H9 (cell line): ENCODE measurements at regions not wholly inside any gene's neighbourhood (a gene's known extent, or its start where the extent isn't known, plus 50 kb on each side); places are given as distances from the start of the nearest gene placed in this dataset.
A peak's percentile ranks its signal among the peaks of the same experiment; 100 is the strongest.

Experiments used
- DNase-seq: peaks from one replicate; pipeline ENCODE4 v3.0.0-alpha.2; 2017
- H2AFZ ChIP-seq: one replicate; pipeline ENCODE4 v1.6.1; 2013; ENCODE audit warnings: mild to moderate bottlenecking, low read length, control low read depth, moderate library complexity
- H2AK5ac ChIP-seq: 2 replicates; pipeline ENCODE4 v1.6.1; 2013; ENCODE audit warnings: low read length, control low read depth, mixed read lengths; ENCODE audit not compliant: insufficient read length
- H2BK120ac ChIP-seq: one replicate; pipeline ENCODE4 v1.6.1; 2013; ENCODE audit warnings: low read depth, mild to moderate bottlenecking, low read length, control low read depth, inconsistent platforms; ENCODE audit not compliant: poor library complexity, severe bottlenecking
- H2BK12ac ChIP-seq: 2 replicates; pipeline ENCODE4 v1.6.1; 2013; ENCODE audit warnings: low read length, control low read depth, mixed read lengths, low read depth; ENCODE audit not compliant: insufficient read length
- H2BK15ac ChIP-seq: 2 replicates; pipeline ENCODE4 v1.6.1; 2013; ENCODE audit warnings: low read depth, low read length, control low read depth
- H2BK20ac ChIP-seq: one replicate; pipeline ENCODE4 v1.6.1; 2013; ENCODE audit warnings: low read depth, mild to moderate bottlenecking, low read length, control low read depth, inconsistent platforms; ENCODE audit not compliant: poor library complexity, severe bottlenecking
- H2BK5ac ChIP-seq: 2 replicates; pipeline ENCODE4 v1.6.1; 2013; ENCODE audit warnings: low read length, control low read depth, mixed read lengths; ENCODE audit not compliant: insufficient read length
- H3K14ac ChIP-seq: 2 replicates; pipeline ENCODE4 v1.6.1; 2013; ENCODE audit warnings: low read length, control low read depth; ENCODE audit not compliant: insufficient read depth
- H3K18ac ChIP-seq: 2 replicates; pipeline ENCODE4 v1.6.1; 2013; ENCODE audit warnings: low read depth, mild to moderate bottlenecking, mixed read lengths, low read length, control low read depth; ENCODE audit not compliant: insufficient read length
- H3K23ac ChIP-seq: 2 replicates; pipeline ENCODE4 v1.6.1; 2013; ENCODE audit warnings: low read length, control low read depth, mixed read lengths, low read depth; ENCODE audit not compliant: insufficient read length
- H3K23me2 ChIP-seq: 2 replicates; pipeline ENCODE4 v1.6.1; 2013; ENCODE audit warnings: low read depth, mild to moderate bottlenecking, mixed read lengths, low read length, control low read depth; ENCODE audit not compliant: insufficient read length, poor library complexity, severe bottlenecking
- H3K27ac ChIP-seq: 2 replicates; pipeline ENCODE4 v1.5.1; 2013; ENCODE audit warnings: low read length, control low read depth, mixed read lengths, low read depth; ENCODE audit not compliant: insufficient read length
- H3K27me3 ChIP-seq: 2 replicates; pipeline ENCODE4 v1.6.1; 2013; ENCODE audit warnings: low read length, control low read depth, inconsistent platforms; ENCODE audit not compliant: insufficient read depth
- H3K4ac ChIP-seq: 2 replicates; pipeline ENCODE4 v1.6.1; 2013; ENCODE audit warnings: low read depth, mild to moderate bottlenecking, control low read depth, inconsistent platforms, low read length, moderate library complexity
- H3K4me1 ChIP-seq: 2 replicates; pipeline ENCODE4 v1.6.1; 2013; ENCODE audit warnings: low read length, control low read depth, inconsistent platforms; ENCODE audit not compliant: insufficient read depth
- H3K4me2 ChIP-seq: 2 replicates; pipeline ENCODE4 v1.6.1; 2013; ENCODE audit warnings: low read length, control low read depth, mixed read lengths; ENCODE audit not compliant: insufficient read length, insufficient read depth
- H3K56ac ChIP-seq: 2 replicates; pipeline ENCODE4 v1.6.1; 2013; ENCODE audit warnings: low read depth, mild to moderate bottlenecking, mixed read lengths, low read length, control low read depth; ENCODE audit not compliant: insufficient read length
- H3K79me1 ChIP-seq: 2 replicates; pipeline ENCODE4 v1.6.1; 2013; ENCODE audit warnings: low read depth, mild to moderate bottlenecking, moderate library complexity, low read length, control low read depth, inconsistent platforms; ENCODE audit not compliant: insufficient read depth, poor library complexity, severe bottlenecking
- H3K79me2 ChIP-seq: 2 replicates; pipeline ENCODE4 v1.6.1; 2013; ENCODE audit warnings: low read length, control low read depth, inconsistent platforms; ENCODE audit not compliant: insufficient read depth
- H3K9ac ChIP-seq: 2 replicates; pipeline ENCODE4 v1.6.1; 2013; ENCODE audit warnings: low read length, control low read depth, mixed read lengths; ENCODE audit not compliant: insufficient read length; ENCODE audit errors: extremely low read depth
- H3K9me3 ChIP-seq: one replicate; pipeline ENCODE4 v1.6.1; 2013; ENCODE audit warnings: low read depth, low read length, inconsistent platforms; ENCODE audit not compliant: control insufficient read depth
- H3T11ph ChIP-seq: one replicate; pipeline ENCODE4 v1.6.1; 2013; ENCODE audit warnings: mild to moderate bottlenecking, low read length, control low read depth, inconsistent platforms
- H4K20me1 ChIP-seq: one replicate; pipeline ENCODE4 v1.6.1; 2013; ENCODE audit not compliant: control insufficient read depth, insufficient read length, insufficient read depth
- H4K5ac ChIP-seq: 2 replicates; pipeline ENCODE4 v1.6.1; 2013; ENCODE audit warnings: low read depth, mild to moderate bottlenecking, mixed read lengths, low read length, control low read depth; ENCODE audit not compliant: insufficient read length
- H4K8ac ChIP-seq: replicated peaks from 2 replicates; pipeline ENCODE4 v1.6.1; 2013; ENCODE audit warnings: low read length, control low read depth, mixed read lengths, low read depth; ENCODE audit not compliant: insufficient read length
- H4K91ac ChIP-seq: 2 replicates; pipeline ENCODE4 v1.6.1; 2013; ENCODE audit warnings: low read depth, mild to moderate bottlenecking, moderate library complexity, mixed read lengths, low read length, control low read depth; ENCODE audit not compliant: insufficient read length
- H3K27ac Mint-ChIP-seq, 3 experiments: 2 replicates in 2 of 3; 3 replicates in 1 of 3; pipeline ENCODE4 v1.8.0; 2020 to 2021; ENCODE audit warnings: mixed read lengths in 3 of 3, mild to moderate bottlenecking in 1 of 3, moderate library complexity in 1 of 3
- H3K27me3 Mint-ChIP-seq: 2 replicates; pipeline ENCODE4 v1.8.0; 2021; ENCODE audit warnings: low read depth, mild to moderate bottlenecking, moderate library complexity, mixed read lengths
- H3K36me3 Mint-ChIP-seq, 3 experiments: 2 replicates in 2 of 3; 3 replicates in 1 of 3; pipeline ENCODE4 v1.8.0; 2020 to 2021; ENCODE audit warnings: low read depth in 3 of 3, mixed read lengths in 3 of 3; ENCODE audit not compliant: insufficient read depth in 1 of 3
- H3K4me1 Mint-ChIP-seq, 2 experiments: 2 replicates each; pipeline ENCODE4 v1.8.0; 2020; ENCODE audit warnings: mixed read lengths in 2 of 2
- H3K4me3 Mint-ChIP-seq, 2 experiments: 2 replicates in 1 of 2; 3 replicates in 1 of 2; pipeline ENCODE4 v1.8.0; 2020 to 2021; ENCODE audit warnings: mild to moderate bottlenecking in 2 of 2, mixed read lengths in 2 of 2, moderate library complexity in 1 of 2
- H3K9me3 Mint-ChIP-seq, 2 experiments: 2 replicates in 1 of 2; 3 replicates in 1 of 2; pipeline ENCODE4 v1.8.0; 2020; ENCODE audit warnings: mild to moderate bottlenecking in 2 of 2, mixed read lengths in 2 of 2, moderate library complexity in 1 of 2
- whole genome bisulfite sequencing: extraction: QIAGEN DNeasy Blood & Tissue Kit; methylation state at CpG from one replicate; pipeline ENCODE4 v1.1.7; 2013; ENCODE audit warnings: missing lambda C conversion rate, low lambda C conversion rate, mixed read lengths; ENCODE audit not compliant: insufficient read length; ENCODE audit errors: extremely low coverage; 5-methylcytosine and 5-hydroxymethylcytosine counted together
- TF ChIP-seq, protein P1 (sequence below): fragments of 200-600 bp; sonication (generic); conservative IDR thresholded peaks from 3 replicates; pipeline ENCODE4 v1.8.0; 2021; ENCODE audit warnings: antibody characterized with exemption, mild to moderate bottlenecking

DNA sequence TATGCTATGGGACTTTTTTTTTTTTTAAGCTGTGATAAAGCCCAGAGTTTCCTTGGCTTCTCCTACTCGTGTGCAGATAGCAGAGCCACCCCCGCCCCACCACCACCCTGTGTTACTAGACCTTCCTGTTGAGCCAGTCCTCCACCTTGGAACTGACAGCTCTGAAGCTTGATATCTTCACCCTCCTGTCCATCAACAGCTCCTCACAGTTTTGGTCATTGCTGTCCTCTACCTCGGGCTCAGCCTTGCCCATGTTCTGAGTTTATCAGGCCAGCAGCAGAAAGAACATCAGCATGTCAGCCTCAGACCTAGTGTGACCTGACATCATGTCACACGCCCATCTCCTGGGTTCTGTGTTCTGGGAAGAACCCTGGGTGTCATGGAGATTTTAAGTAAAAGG lies 167.1 kb upstream of the RAI14 start:
- H3K14ac ChIP-seq = no peak overlapping the region
- no peak overlapping the region for H3K4me3 Mint-ChIP-seq

More for the DNA sequence above, 167.1 kb upstream of the RAI14 start:
- H3K18ac ChIP-seq = no peak overlapping the region
- H4K20me1 ChIP-seq = no peaks in the 10 kb centered on the region
- H3T11ph ChIP-seq = no peak overlapping the region
- no peak overlapping the region for H3K23ac ChIP-seq
- no peak overlapping the region for H2BK15ac ChIP-seq
- H3K79me2 ChIP-seq = no peaks in the 10 kb centered on the region
- H3K27ac Mint-ChIP-seq = 0 out of 7 replicates have a peak overlapping the region, but pooled peaks of 1 of the 3 experiments have one; percentile 50
- H3K36me3 Mint-ChIP-seq = peaks cover 0 to 3% (median 0%) of the 10 kb centered on the region in 3 experiments; a peak in 1 of 7 replicates
- H3K27ac ChIP-seq = no peak overlapping the region
- TF ChIP-seq, protein P1, sequence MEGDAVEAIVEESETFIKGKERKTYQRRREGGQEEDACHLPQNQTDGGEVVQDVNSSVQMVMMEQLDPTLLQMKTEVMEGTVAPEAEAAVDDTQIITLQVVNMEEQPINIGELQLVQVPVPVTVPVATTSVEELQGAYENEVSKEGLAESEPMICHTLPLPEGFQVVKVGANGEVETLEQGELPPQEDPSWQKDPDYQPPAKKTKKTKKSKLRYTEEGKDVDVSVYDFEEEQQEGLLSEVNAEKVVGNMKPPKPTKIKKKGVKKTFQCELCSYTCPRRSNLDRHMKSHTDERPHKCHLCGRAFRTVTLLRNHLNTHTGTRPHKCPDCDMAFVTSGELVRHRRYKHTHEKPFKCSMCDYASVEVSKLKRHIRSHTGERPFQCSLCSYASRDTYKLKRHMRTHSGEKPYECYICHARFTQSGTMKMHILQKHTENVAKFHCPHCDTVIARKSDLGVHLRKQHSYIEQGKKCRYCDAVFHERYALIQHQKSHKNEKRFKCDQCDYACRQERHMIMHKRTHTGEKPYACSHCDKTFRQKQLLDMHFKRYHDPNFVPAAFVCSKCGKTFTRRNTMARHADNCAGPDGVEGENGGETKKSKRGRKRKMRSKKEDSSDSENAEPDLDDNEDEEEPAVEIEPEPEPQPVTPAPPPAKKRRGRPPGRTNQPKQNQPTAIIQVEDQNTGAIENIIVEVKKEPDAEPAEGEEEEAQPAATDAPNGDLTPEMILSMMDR = no peak
- H3K9me3 ChIP-seq = no peaks in the 10 kb centered on the region
- H3K4ac ChIP-seq = no peak overlapping the region
- H3K56ac ChIP-seq = no peak overlapping the region
- no peak overlapping the region for H4K5ac ChIP-seq
- no peak overlapping the region for H4K91ac ChIP-seq
- peak; percentile 16 for DNase-seq
- H3K23me2 ChIP-seq = no peaks in the 10 kb centered on the region
- no peak overlapping the region for H2BK12ac ChIP-seq
- no peaks in the 10 kb centered on the region for H3K27me3 Mint-ChIP-seq
- no peak overlapping the region for H3K4me2 ChIP-seq
- no peak overlapping the region for H2AK5ac ChIP-seq
- no peak overlapping the region for H3K9ac ChIP-seq
- no peak overlapping the region for H2BK120ac ChIP-seq
- H3K27me3 ChIP-seq = no peaks in the 10 kb centered on the region
- no CpG with 5 or more reads among the region's 4 CpGs for WGBS
- peaks cover 46 to 58% of the 10 kb centered on the region in 2 experiments for H3K4me1 Mint-ChIP-seq
- no peak overlapping the region for H2AFZ ChIP-seq
- peaks cover 12% of the 10 kb centered on the region; the same call in 1 of the 2 replicates for H3K4me1 ChIP-seq
- H3K79me1 ChIP-seq = no peaks in the 10 kb centered on the region
- H2BK5ac ChIP-seq = no peak overlapping the region
- peaks cover 0 to 2% of the 10 kb centered on the region in 2 experiments; a peak in 1 of 5 replicates for H3K9me3 Mint-ChIP-seq
- no peak overlapping the region for H4K8ac ChIP-seq
- no peak overlapping the region for H2BK20ac ChIP-seq
